Breast epithelium (tissue), 3 donors: ENCODE measurements at regions not wholly inside any gene's neighbourhood (a gene's known extent, or its start where the extent isn't known, plus 50 kb on each side); places are given as distances from the start of the nearest gene placed in this dataset.

ENCODE experiments used
- POLR2AphosphoS5 ChIP-seq, 3 donors: sonication (generic); formaldehyde crosslinking; IDR thresholded peaks; one replicate each; pipeline ENCODE4 v1.6.1; 2017; ENCODE audit warnings: antibody characterized with exemption in 3 of 3
- TF ChIP-seq, protein P1 (sequence below), 3 donors: fragments of 450-650 bp; IDR thresholded peaks; one replicate each; pipeline ENCODE4 v1.5.1; 2016 to 2017; ENCODE audit warnings: antibody characterized with exemption in 3 of 3, mild to moderate bottlenecking in 3 of 3, moderate library complexity in 3 of 3

DNA sequence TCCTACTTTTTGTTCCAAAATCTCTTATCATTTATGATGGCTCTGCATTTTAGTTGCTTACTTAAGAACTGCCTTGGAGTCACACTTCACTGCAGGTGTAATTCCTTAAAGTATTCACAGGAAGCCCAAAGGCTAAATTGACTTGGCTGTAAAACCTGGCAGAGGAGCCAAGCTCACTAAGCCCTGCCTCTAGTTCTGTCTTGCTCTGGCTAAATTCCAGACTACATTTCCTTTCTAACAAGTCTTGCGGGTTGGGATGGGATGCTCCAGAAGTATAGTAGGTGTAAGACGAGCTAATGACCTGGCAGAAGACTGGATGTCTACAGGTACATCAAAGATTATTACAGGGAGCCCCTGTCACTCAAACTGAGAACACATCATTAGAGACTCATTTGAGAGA is 924.0 kb upstream of the INTU start:
- TF ChIP-seq POLR2AphosphoS5 (IDR thresholded peaks at IDR 0.05) = no peak
- TF ChIP-seq, protein P1, sequence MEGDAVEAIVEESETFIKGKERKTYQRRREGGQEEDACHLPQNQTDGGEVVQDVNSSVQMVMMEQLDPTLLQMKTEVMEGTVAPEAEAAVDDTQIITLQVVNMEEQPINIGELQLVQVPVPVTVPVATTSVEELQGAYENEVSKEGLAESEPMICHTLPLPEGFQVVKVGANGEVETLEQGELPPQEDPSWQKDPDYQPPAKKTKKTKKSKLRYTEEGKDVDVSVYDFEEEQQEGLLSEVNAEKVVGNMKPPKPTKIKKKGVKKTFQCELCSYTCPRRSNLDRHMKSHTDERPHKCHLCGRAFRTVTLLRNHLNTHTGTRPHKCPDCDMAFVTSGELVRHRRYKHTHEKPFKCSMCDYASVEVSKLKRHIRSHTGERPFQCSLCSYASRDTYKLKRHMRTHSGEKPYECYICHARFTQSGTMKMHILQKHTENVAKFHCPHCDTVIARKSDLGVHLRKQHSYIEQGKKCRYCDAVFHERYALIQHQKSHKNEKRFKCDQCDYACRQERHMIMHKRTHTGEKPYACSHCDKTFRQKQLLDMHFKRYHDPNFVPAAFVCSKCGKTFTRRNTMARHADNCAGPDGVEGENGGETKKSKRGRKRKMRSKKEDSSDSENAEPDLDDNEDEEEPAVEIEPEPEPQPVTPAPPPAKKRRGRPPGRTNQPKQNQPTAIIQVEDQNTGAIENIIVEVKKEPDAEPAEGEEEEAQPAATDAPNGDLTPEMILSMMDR (IDR thresholded peaks at IDR 0.05) = no peak
